HG02678 (cell line): ENCODE measurements at regions not wholly inside any gene's neighbourhood (a gene's known extent, or its start where the extent isn't known, plus 50 kb on each side); places are given as distances from the start of the nearest gene placed in this dataset.

Experiments used
- ATAC-seq: cut with Tn5 transposase; IDR thresholded peaks from one replicate; pipeline ENCODE4 v1.9.1; 2021; ENCODE audit warnings: mild to moderate bottlenecking, moderate library complexity; ENCODE audit not compliant: unreplicated experiment

DNA sequence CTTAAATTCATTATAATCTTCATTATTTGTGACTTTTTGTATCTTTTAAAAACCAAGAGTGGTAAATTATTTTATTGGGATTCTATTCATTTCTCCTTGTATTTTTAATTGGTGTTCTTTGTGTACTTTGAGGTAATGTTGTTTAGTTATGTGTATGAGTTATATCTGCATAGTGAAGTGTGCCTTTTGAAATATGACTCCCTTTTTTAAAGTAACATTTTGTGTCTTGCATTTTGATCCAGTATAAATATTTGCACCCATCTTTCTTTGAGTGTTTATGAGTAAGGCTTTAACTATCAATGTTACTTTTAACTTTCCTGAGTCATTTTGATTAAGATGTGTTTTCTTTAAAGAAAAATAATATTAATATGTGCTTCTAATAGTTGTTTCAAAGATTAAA lies 90.0 kb upstream of the MYOCD start:
- no peak for ATAC-seq

DNA sequence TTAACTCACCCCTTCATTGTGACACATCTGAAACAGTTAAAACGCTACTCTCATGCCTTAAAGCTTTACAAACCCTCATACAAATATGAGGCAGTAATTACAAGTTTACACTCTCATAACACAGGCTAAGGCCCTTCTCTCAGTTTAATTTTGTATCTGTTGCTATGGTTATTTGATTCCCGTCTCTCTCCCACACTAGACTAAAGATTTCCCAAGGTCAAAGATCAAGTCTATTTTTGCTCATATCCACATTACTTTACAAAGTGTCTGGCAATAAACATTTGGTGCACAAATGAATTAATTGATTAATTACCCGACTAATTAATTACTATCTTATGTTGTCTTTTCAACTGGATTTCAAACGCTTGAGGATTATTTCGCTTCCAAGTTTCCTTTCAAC lies 86.4 kb upstream of the MYOCD start:
- no peak for ATAC-seq

DNA sequence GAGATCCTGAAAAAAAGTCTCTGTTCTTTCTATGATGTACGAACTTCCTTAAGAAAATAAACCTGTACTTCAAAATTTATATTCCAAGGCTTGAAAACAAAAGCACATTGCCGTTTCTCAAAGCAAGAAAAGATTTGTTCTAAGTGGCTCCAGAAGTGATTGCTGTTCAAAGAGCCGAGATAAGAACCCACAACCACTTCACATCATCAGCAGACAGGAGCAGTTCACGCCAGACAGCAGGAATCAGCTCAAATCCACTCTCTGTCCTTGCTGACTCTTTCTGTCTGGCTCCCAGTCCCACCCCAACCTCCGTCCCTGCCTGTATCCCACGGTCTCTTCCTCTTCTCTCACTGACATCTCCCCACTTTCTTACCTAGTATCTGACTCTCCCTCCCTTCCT lies 85.0 kb upstream of the MYOCD start:
- ATAC-seq, result no peak

DNA sequence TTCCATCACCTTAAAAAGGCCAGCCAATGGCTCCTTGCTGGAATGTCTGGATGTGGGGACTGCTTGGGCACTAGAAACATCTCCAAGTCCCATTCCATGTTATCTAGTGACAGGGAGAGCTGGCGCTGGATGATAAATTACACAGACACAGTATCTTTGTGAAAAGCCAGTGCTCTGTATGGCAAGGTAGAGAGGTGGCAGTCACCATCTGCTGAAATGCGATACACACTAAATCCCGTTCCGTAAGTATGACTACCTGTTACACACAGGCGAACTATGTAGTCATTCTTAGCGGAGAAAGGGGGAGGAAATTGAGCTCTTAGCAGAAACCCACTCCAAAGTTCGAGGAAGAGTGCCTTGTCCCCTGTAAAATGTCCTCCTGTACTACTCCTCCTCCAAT lies 81.0 kb upstream of the MYOCD start:
- no peak for ATAC-seq

DNA sequence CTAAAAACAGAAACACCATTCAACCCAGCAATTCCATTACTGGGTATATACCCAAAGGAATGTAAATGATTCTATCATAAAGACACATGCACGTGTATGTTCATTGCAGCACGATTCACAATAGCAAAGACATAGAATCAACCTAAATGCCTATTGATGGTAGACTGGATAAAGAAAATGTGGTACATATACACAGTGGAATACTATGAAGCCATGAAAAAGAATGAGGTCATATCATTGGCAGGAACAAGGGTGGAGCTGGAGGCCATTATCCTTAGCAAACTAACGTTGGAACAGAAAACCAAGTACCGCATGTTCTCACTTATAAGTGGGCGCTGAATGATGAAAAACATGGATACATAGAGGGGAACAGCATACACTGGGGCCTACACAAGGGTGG lies 77.2 kb upstream of the MYOCD start:
- no peak for ATAC-seq

DNA sequence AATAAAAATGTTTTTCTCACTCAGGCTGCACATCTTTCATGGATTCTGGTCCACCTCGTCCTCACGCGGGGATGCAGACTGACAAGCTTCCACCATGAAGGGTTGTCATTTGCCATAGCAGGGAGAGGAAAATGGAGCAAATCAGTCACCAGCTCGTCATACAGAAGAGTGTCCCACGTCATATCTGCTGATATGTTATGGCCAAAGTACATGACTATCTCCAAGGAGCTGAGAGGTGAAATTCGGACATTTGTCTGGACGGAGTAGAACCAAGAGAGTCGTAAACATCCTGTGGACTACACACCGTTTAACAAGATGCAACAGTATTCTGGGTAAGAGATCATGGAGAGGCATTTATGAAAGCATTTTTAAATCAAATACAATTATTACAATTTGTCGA lies 75.3 kb upstream of the MYOCD start:
- no peak for ATAC-seq

DNA sequence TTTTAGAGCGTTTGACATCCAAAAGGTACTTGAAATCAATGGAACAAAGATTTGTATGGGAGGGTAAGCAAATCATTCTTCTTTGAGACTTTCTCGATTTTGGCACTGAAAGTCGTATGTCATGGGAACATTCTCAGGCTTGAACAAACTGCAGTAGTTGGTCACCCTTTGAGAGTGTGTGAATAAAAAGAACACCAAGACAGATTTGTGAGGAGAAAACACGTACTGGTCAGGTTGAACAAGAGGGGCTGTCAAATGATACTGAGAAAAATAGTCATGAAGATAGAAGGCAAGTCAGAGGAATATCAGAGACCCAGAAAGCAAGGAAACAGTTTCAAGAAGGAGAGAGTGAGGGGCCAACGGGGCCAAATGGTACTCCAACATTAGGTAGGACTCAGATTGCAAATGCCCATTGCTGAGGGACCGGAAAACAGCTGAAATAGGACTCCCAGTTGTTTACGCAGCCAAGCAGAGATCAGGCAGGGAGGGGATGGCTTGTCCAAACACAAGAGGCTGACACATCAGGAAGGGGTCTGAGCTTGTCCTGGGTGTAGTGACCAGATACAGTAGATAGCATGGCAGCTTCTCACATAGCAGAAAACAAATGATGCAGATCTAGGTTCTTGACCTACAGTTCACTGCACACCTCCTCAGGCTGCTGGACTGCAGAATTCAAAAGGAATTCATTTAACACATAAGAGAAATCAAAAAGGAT lies 74.5 kb upstream of the MYOCD start:
- ATAC-seq, result no peak

DNA sequence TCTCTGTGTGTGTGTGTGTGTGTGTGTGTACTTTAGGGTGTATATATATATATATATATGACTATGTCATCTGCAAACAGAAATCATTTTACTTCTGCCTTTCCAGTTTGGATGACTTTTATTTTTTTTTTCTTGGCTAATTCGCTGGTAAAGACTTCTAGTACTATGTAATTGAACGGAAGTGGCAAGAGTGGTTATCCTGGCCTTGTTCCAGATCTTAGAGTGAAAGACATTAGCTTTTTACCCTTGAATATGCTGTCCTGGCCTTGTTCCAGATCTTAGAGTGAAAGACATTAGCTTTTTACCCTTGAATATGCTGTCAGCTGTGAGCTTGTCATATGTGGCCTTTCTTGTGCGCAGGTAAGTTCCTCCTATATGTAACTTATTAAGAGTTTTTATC lies 72.7 kb upstream of the MYOCD start:
- no peak for ATAC-seq

DNA sequence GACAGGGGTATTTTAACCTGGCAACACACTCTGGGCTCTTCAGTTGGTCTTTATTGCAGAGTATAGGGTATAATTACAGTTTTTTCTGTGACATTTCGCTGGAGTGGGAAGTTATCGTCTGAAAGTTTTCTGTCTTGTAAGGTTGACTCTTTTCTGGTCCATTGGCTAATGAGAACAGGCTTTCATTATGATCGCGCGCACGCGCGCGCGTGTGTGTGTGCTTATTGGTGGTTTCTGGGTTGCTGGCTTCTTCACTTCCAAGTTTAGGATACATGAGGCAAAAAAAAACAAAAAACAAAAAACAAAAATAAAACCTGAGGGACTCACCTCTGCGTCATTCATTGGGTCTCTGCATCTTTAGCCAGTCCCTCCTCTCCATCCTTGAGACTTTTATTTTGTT lies 68.7 kb upstream of the MYOCD start:
- ATAC-seq, result no peak

DNA sequence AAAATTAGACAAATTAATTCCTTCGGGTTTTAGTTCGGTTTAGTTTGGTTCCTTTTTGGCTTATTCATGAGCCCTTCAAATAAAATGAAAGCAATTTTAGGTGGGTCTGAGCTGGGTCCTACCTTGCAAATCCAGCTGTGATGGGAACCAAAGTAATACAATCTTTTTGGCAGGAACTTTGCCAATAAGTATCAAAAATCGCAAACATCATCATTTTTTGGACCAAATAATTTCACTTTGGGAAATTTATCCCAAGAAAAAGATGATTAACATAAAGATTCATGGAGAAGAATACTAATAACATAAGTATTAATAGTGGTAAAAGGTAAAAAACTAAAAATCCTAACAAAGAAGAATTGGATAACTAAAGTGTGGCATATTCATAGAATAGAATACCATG lies 67.8 kb upstream of the MYOCD start:
- no peak for ATAC-seq

DNA sequence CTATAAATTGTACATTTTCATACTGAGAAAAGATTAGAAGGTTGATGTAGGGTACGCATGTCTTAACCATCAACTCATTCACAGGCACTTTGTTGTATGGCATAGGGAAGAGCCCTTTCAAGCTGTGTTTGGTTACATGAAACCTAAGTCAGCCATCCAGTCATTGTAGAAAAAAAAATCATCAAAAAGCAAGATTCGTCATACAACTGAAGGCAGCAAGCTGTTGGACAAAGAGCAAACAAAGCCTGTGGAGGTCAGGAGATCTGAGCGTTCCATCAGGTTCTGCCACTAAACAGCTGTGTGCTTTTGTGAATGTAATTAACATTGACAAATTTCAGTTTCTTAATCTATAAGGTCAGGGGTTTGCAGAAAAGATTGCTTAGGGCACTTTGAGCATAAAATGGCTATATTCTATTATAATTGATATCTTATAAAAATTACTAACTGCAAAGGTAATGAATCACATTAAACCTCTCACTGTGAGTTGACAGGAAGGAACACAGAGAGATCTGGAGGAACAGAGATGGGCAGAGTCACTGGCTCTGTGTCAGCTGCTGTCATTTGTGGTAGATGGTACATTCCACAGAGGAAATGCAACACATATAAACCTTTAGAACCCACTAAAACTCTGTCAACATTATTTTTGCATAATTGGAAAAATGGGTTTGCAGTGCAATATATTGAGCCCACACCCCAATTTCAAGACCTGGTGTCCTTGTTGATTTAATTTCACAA lies 66.3 kb upstream of the MYOCD start:
- ATAC-seq, result no peak

DNA sequence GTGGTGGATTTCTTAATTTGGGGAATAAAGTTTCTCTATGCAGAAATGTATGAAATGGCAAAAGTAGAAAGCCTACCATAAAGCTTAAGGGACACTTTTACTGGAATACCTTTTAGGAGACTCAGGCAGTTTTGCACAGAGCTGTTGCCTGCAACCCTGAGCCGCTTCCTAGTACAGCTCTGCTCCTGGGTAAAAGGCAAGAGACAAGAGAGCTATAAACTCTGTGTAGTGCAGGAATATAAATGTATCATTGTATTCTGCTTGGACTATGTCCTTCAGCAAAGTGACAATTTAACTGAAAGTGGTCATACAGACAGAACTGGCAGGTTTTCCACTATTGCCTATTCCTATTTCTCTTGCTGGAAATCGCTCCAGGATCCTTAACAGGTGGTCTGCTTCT lies 65.3 kb upstream of the MYOCD start:
- no peak for ATAC-seq

DNA sequence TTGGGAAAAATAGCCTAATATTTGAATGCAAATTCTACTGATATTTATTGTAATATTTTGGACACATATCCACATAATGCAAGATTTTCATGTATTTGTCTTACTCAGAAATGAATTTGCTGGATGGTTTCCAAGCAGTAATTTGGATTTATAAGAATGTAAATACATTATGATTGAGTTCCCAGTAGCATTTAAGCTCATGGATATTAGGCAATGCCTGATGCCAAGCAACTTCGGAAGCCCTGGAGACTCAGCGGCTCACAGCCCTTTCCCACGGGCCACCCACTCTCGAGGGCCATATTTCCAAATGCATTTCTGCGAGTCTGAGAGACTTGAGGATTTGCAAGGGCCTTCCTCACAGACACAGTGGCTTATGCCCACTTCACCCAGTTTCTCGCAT lies 62.1 kb upstream of the MYOCD start:
- no peak for ATAC-seq

DNA sequence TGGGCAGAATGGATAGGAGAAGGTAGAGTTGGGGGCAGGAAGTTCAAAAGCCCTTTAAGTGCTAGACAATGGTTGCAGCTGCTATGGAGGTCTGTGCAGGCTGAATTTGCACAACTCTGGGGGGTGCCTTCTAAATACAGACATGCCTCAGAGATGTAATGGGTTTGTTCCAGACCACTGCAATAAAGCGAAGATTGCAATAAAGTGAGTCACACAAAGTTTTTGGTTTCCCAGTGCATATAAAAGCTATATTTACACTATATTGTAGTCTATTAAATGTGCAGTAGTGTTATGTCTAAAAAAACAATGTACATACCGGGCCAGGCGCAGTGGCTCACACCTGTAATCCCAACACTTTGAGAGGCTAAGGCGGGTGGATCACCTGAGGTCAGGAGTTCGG lies 60.5 kb upstream of the MYOCD start:
- no peak for ATAC-seq

DNA sequence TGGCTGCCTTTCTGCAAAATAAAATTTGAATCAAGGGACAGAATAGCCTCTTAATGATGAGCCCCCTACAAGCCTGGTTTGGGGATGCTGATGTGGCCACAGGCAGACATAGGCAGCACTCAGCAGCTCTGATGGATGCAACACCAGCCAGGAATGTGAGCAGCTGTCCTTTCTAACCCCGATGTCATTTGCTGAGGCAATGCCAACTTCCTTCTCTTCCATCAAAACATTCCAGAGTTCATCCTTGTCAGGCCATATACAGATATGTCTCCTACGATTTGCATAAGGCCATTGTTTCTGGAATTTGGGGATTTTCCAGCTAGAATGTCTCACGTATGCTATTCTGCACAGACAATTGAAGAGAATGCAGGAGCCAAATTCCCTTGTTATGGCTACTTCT lies 52.1 kb upstream of the MYOCD start:
- no peak for ATAC-seq
